Rectal smooth muscle tissue (tissue), 1 donor: ENCODE measurements at regions not wholly inside any gene's neighbourhood (a gene's known extent, or its start where the extent isn't known, plus 50 kb on each side); places are given as distances from the start of the nearest gene placed in this dataset.
"Not testable (repeated sequence)": the region's sequence is repeated elsewhere in the genome, so short reads cannot be mapped to it uniquely, and the experiment has no call there.

Source experiments
- H3K27ac ChIP-seq: one replicate; pipeline ENCODE4 v1.7.0; 2013; ENCODE audit warnings: low read depth, low read length, inconsistent platforms
- H3K27me3 ChIP-seq: one replicate; pipeline ENCODE4 v1.7.0; 2013; ENCODE audit warnings: low read length; ENCODE audit not compliant: control insufficient read depth, insufficient read depth
- H3K36me3 ChIP-seq: one replicate; pipeline ENCODE4 v1.7.0; 2013; ENCODE audit warnings: low read length; ENCODE audit not compliant: control insufficient read depth, insufficient read depth
- H3K4me1 ChIP-seq: one replicate; pipeline ENCODE4 v1.7.0; 2013; ENCODE audit warnings: low read length; ENCODE audit not compliant: control insufficient read depth, insufficient read depth
- H3K4me3 ChIP-seq: one replicate; pipeline ENCODE4 v1.7.0; 2013; ENCODE audit warnings: low read length
- H3K9ac ChIP-seq: one replicate; pipeline ENCODE4 v1.7.0; 2013; ENCODE audit warnings: low read length

- Histone ChIP-seq H3K27me3 (no peaks in the 10 kb centered on the region), H3K4me1 (no peaks in the 10 kb centered on the region), H3K36me3 (no peaks in the 10 kb centered on the region), H3K9ac (no peak overlapping the region), H3K4me3 (no peak overlapping the region), H3K27ac (no peak overlapping the region)
Observed at GRCh38 chr15:39413558-39413957, 167.3 kb upstream of the THBS1 start.

- H3K4me3 ChIP-seq, result no peak overlapping the region
- H3K27ac ChIP-seq, result no peak overlapping the region
- H3K9ac ChIP-seq, result no peak overlapping the region
- no peaks in the 10 kb centered on the region for H3K4me1 ChIP-seq
- H3K36me3 ChIP-seq, result no peaks in the 10 kb centered on the region
- no peaks in the 10 kb centered on the region for H3K27me3 ChIP-seq
Observed at GRCh38 chr15:39414201-39414600, 166.7 kb upstream of the THBS1 start.

GRCh38 chr15:39415634-39416033, 165.2 kb upstream of the THBS1 start:
- no peak overlapping the region for H3K9ac ChIP-seq

GRCh38 chr15:39416258-39416657, 164.6 kb upstream of the THBS1 start:
- H3K4me3 ChIP-seq, result no peak overlapping the region
- H3K27me3 ChIP-seq, result no peaks in the 10 kb centered on the region
- H3K27ac ChIP-seq, result no peak overlapping the region
- H3K36me3 ChIP-seq, result no peaks in the 10 kb centered on the region
- no peaks in the 10 kb centered on the region for H3K4me1 ChIP-seq
- H3K9ac ChIP-seq, result no peak overlapping the region

More at GRCh38 chr15:39415634-39416033, 165.2 kb upstream of the THBS1 start:
- no peak overlapping the region for H3K27ac ChIP-seq
- no peaks in the 10 kb centered on the region for H3K4me1 ChIP-seq
- no peaks in the 10 kb centered on the region for H3K36me3 ChIP-seq
- no peaks in the 10 kb centered on the region for H3K27me3 ChIP-seq
- H3K4me3 ChIP-seq, result no peak overlapping the region

GRCh38 chr15:39417366-39418134, 163.3 kb upstream of the THBS1 start:
- H3K9ac ChIP-seq, result no peak overlapping the region
- H3K27ac ChIP-seq, result no peak overlapping the region
- no peaks in the 10 kb centered on the region for H3K27me3 ChIP-seq
- H3K4me3 ChIP-seq, result no peak overlapping the region
- no peaks in the 10 kb centered on the region for H3K36me3 ChIP-seq
- no peaks in the 10 kb centered on the region for H3K4me1 ChIP-seq

GRCh38 chr15:39419651-39420050, 161.2 kb upstream of the THBS1 start:
- H3K27ac ChIP-seq, result no peak overlapping the region
- H3K36me3 ChIP-seq, result no peaks in the 10 kb centered on the region
- H3K4me3 ChIP-seq, result no peak overlapping the region
- no peaks in the 10 kb centered on the region for H3K4me1 ChIP-seq
- H3K27me3 ChIP-seq, result no peaks in the 10 kb centered on the region
- no peak overlapping the region for H3K9ac ChIP-seq

- not testable (repeated sequence) for H3K4me3 ChIP-seq, H3K36me3 ChIP-seq, H3K27ac ChIP-seq, H3K4me1 ChIP-seq, H3K9ac ChIP-seq, H3K27me3 ChIP-seq
Observed at GRCh38 chr15:39420123-39420852, 160.6 kb upstream of the THBS1 start.

GRCh38 chr15:39420853-39421192, 160.1 kb upstream of the THBS1 start:
- not testable (repeated sequence) for H3K4me1 ChIP-seq, H3K27me3 ChIP-seq, H3K4me3 ChIP-seq, H3K9ac ChIP-seq, H3K27ac ChIP-seq, H3K36me3 ChIP-seq

GRCh38 chr15:39426552-39427532, 154.0 kb upstream of the THBS1 start:
- Histone ChIP-seq H3K4me1 (peaks cover 4% of the 10 kb centered on the region), H3K9ac (no peak overlapping the region), H3K27ac (no peak overlapping the region), H3K27me3 (no peaks in the 10 kb centered on the region), H3K4me3 (no peak overlapping the region), H3K36me3 (no peaks in the 10 kb centered on the region)

- H3K27ac ChIP-seq, result no peak overlapping the region
- H3K36me3 ChIP-seq, result no peaks in the 10 kb centered on the region
- H3K9ac ChIP-seq, result no peak overlapping the region
- H3K27me3 ChIP-seq, result no peaks in the 10 kb centered on the region
- H3K4me1 ChIP-seq, result peaks cover 9% of the 10 kb centered on the region
- no peak overlapping the region for H3K4me3 ChIP-seq
Observed at GRCh38 chr15:39427705-39428104, 153.2 kb upstream of the THBS1 start.

GRCh38 chr15:39429898-39430357, 151.0 kb upstream of the THBS1 start:
- Histone ChIP-seq H3K36me3 (no peaks in the 10 kb centered on the region), H3K4me1 (peaks cover 24% of the 10 kb centered on the region), H3K4me3 (no peak overlapping the region), H3K27ac (no peak overlapping the region), H3K27me3 (no peaks in the 10 kb centered on the region), H3K9ac (no peak overlapping the region)

- Histone ChIP-seq H3K27me3 (no peaks in the 10 kb centered on the region), H3K27ac (no peak overlapping the region), H3K4me3 (no peak overlapping the region), H3K4me1 (peaks cover 24% of the 10 kb centered on the region), H3K9ac (no peak overlapping the region), H3K36me3 (no peaks in the 10 kb centered on the region)
Observed at GRCh38 chr15:39430389-39430788, 150.5 kb upstream of the THBS1 start.
